ACC112 (cell line): ENCODE measurements at regions not wholly inside any gene's neighbourhood (a gene's known extent, or its start where the extent isn't known, plus 50 kb on each side); places are given as distances from the start of the nearest gene placed in this dataset.

ENCODE experiments used
- H2AFZ ChIP-seq: fragments of 200-600 bp; sonication (generic); one replicate; pipeline ENCODE4 v1.6.0; 2017; ENCODE audit warnings: antibody characterized with exemption, low read length; ENCODE audit not compliant: unreplicated experiment
- H3K27ac ChIP-seq: fragments of 200-600 bp; sonication (generic); 2 replicates; pipeline ENCODE4 v1.5.1; 2014; ENCODE audit warnings: low read depth, mild to moderate bottlenecking, antibody characterized with exemption, low read length, moderate library complexity
- H3K27me3 ChIP-seq: fragments of 200-600 bp; sonication (generic); 2 replicates; pipeline ENCODE4 v1.6.1; 2014; ENCODE audit warnings: mild to moderate bottlenecking, antibody characterized with exemption, low read length, moderate library complexity, mixed read lengths; ENCODE audit not compliant: insufficient read depth
- H3K36me3 ChIP-seq: fragments of 200-600 bp; sonication (generic); 2 replicates; pipeline ENCODE4 v1.6.1; 2016; ENCODE audit warnings: mild to moderate bottlenecking, antibody characterized with exemption, low read length, moderate library complexity, mixed read lengths; ENCODE audit not compliant: insufficient read depth
- H3K4me1 ChIP-seq: fragments of 200-600 bp; sonication (generic); one replicate; pipeline ENCODE4 v1.6.1; 2016; ENCODE audit warnings: low read length, mixed read lengths; ENCODE audit not compliant: insufficient read depth, unreplicated experiment, control insufficient read depth
- H3K4me3 ChIP-seq: fragments of 200-600 bp; sonication (generic); 2 replicates; pipeline ENCODE4 v1.5.1; 2014; ENCODE audit warnings: mild to moderate bottlenecking, low read depth, low read length
- H3K79me2 ChIP-seq: fragments of 200-600 bp; sonication (generic); one replicate; pipeline ENCODE4 v1.6.0; 2016; ENCODE audit warnings: low read length; ENCODE audit not compliant: control insufficient read depth, unreplicated experiment, insufficient read depth

- Histone ChIP-seq H3K27ac (no peak overlapping the region), H3K27me3 (no peaks in the 10 kb centered on the region), H3K4me3 (no peak overlapping the region), H3K79me2 (no peaks in the 10 kb centered on the region), H3K4me1 (no peaks in the 10 kb centered on the region), H2AFZ (no peak overlapping the region), H3K36me3 (no peaks in the 10 kb centered on the region)
Measured at GRCh38 chr5:5711592-5711991, 289.1 kb downstream of the ICE1 start.

- H3K4me3 ChIP-seq, result no peak overlapping the region
- H2AFZ ChIP-seq, result no peak overlapping the region
- H3K4me1 ChIP-seq, result no peaks in the 10 kb centered on the region
- no peaks in the 10 kb centered on the region for H3K79me2 ChIP-seq
- no peaks in the 10 kb centered on the region for H3K27me3 ChIP-seq
- H3K27ac ChIP-seq, result no peak overlapping the region
- H3K36me3 ChIP-seq, result no peaks in the 10 kb centered on the region
Measured at GRCh38 chr5:5711112-5711511, 288.6 kb downstream of the ICE1 start.

GRCh38 chr5:5710471-5710870 lies 288.0 kb downstream of the ICE1 start:
- Histone ChIP-seq H3K27ac (no peak overlapping the region), H3K27me3 (no peaks in the 10 kb centered on the region), H3K79me2 (no peaks in the 10 kb centered on the region), H2AFZ (no peak overlapping the region), H3K36me3 (no peaks in the 10 kb centered on the region), H3K4me3 (no peak overlapping the region), H3K4me1 (no peaks in the 10 kb centered on the region)

GRCh38 chr5:5708367-5708919 lies 286.0 kb downstream of the ICE1 start:
- Histone ChIP-seq H3K36me3 (no peaks in the 10 kb centered on the region), H2AFZ (no peak overlapping the region)

GRCh38 chr5:5705010-5705409 lies 282.5 kb downstream of the ICE1 start:
- no peaks in the 10 kb centered on the region for H3K4me1 ChIP-seq
- no peaks in the 10 kb centered on the region for H3K27me3 ChIP-seq
- H3K36me3 ChIP-seq, result no peaks in the 10 kb centered on the region
- H3K79me2 ChIP-seq, result no peaks in the 10 kb centered on the region
- H2AFZ ChIP-seq, result no peak overlapping the region
- H3K4me3 ChIP-seq, result no peak overlapping the region
- H3K27ac ChIP-seq, result no peak overlapping the region

More at GRCh38 chr5:5708367-5708919, 286.0 kb downstream of the ICE1 start:
- Histone ChIP-seq H3K79me2 (no peaks in the 10 kb centered on the region), H3K27ac (no peak overlapping the region), H3K4me3 (no peak overlapping the region), H3K27me3 (no peaks in the 10 kb centered on the region), H3K4me1 (no peaks in the 10 kb centered on the region)

- H3K79me2 ChIP-seq, result no peaks in the 10 kb centered on the region
- no peaks in the 10 kb centered on the region for H3K36me3 ChIP-seq
- H3K4me3 ChIP-seq, result no peak overlapping the region
- H3K27ac ChIP-seq, result no peak overlapping the region
- no peaks in the 10 kb centered on the region for H3K4me1 ChIP-seq
- H2AFZ ChIP-seq, result no peak overlapping the region
- no peaks in the 10 kb centered on the region for H3K27me3 ChIP-seq
Measured at GRCh38 chr5:5704352-5704751, 281.9 kb downstream of the ICE1 start.

GRCh38 chr5:5702934-5703333 lies 280.5 kb downstream of the ICE1 start:
- Histone ChIP-seq H3K27me3 (no peaks in the 10 kb centered on the region), H3K36me3 (no peaks in the 10 kb centered on the region), H3K79me2 (no peaks in the 10 kb centered on the region), H2AFZ (no peak overlapping the region), H3K4me1 (no peaks in the 10 kb centered on the region), H3K27ac (no peak overlapping the region), H3K4me3 (no peak overlapping the region)

- Histone ChIP-seq H3K79me2 (no peaks in the 10 kb centered on the region), H2AFZ (no peak overlapping the region), H3K4me1 (no peaks in the 10 kb centered on the region), H3K27ac (no peak overlapping the region), H3K27me3 (no peaks in the 10 kb centered on the region), H3K4me3 (no peak overlapping the region), H3K36me3 (no peaks in the 10 kb centered on the region)
Measured at GRCh38 chr5:5700549-5700948, 278.1 kb downstream of the ICE1 start.

GRCh38 chr5:5699062-5699461 lies 276.6 kb downstream of the ICE1 start:
- Histone ChIP-seq H3K36me3 (no peaks in the 10 kb centered on the region), H3K27ac (no peak overlapping the region), H2AFZ (no peak overlapping the region), H3K27me3 (no peaks in the 10 kb centered on the region), H3K4me1 (no peaks in the 10 kb centered on the region), H3K79me2 (no peaks in the 10 kb centered on the region), H3K4me3 (no peak overlapping the region)

- Histone ChIP-seq H3K4me3 (no peak overlapping the region), H3K27ac (no peak overlapping the region), H3K4me1 (no peaks in the 10 kb centered on the region), H3K36me3 (no peaks in the 10 kb centered on the region), H3K27me3 (no peaks in the 10 kb centered on the region), H2AFZ (no peak overlapping the region), H3K79me2 (no peaks in the 10 kb centered on the region)
Measured at GRCh38 chr5:5695266-5695665, 272.8 kb downstream of the ICE1 start.

- H3K4me3 ChIP-seq, result no peak overlapping the region
- no peak overlapping the region for H3K27ac ChIP-seq
- H3K27me3 ChIP-seq, result no peaks in the 10 kb centered on the region
- no peaks in the 10 kb centered on the region for H3K79me2 ChIP-seq
- no peaks in the 10 kb centered on the region for H3K4me1 ChIP-seq
- no peaks in the 10 kb centered on the region for H3K36me3 ChIP-seq
- no peak overlapping the region for H2AFZ ChIP-seq
Measured at GRCh38 chr5:5688925-5689310, 266.4 kb downstream of the ICE1 start.
